Suprapubic skin (tissue), 4 donors: ENCODE measurements at regions not wholly inside any gene's neighbourhood (a gene's known extent, or its start where the extent isn't known, plus 50 kb on each side); places are given as distances from the start of the nearest gene placed in this dataset.

Experiments used
- DNase-seq, 2 donors: peaks; one replicate each; pipeline ENCODE4 v3.0.0-alpha.2; 2019; ENCODE audit warnings: low spot score in 2 of 2
- H3K27ac ChIP-seq: fragments of 200-600 bp; sonication (generic); one replicate; pipeline ENCODE4 v1.5.1; 2019
- H3K27me3 ChIP-seq: fragments of 200-600 bp; sonication (generic); one replicate; pipeline ENCODE4 v1.5.1; 2019
- H3K36me3 ChIP-seq: fragments of 200-600 bp; sonication (generic); one replicate; pipeline ENCODE4 v1.5.1; 2019
- H3K4me1 ChIP-seq: fragments of 200-600 bp; sonication (generic); one replicate; pipeline ENCODE4 v1.5.1; 2019
- H3K4me3 ChIP-seq: fragments of 200-600 bp; sonication (generic); one replicate; pipeline ENCODE4 v1.5.1; 2019; ENCODE audit warnings: mild to moderate bottlenecking
- H3K9me3 ChIP-seq: fragments of 200-600 bp; sonication (generic); one replicate; pipeline ENCODE4 v1.5.1; 2019
- EP300 ChIP-seq: sonication (generic); formaldehyde crosslinking; IDR thresholded peaks from one replicate; pipeline ENCODE4 v1.6.1; 2017; ENCODE audit warnings: antibody characterized with exemption
- POLR2A ChIP-seq, 2 donors: fragments of 450-650 bp; IDR thresholded peaks; one replicate each; pipeline ENCODE4 v1.6.1; 2017; ENCODE audit warnings: antibody characterized with exemption in 2 of 2, mild to moderate bottlenecking in 2 of 2, moderate library complexity in 2 of 2
- POLR2AphosphoS5 ChIP-seq, 3 donors: sonication (generic); formaldehyde crosslinking; IDR thresholded peaks; one replicate each; pipeline ENCODE4 v1.6.1; 2017; ENCODE audit warnings: antibody characterized with exemption in 3 of 3
- WGBS: methylation state at CpG from one replicate; pipeline ENCODE4 v1.1.5; 2018; 5-methylcytosine and 5-hydroxymethylcytosine counted together
- TF ChIP-seq, protein P1 (sequence below), 2 donors: fragments of 200-600 bp in 1 of 2; fragments of 450-650 bp in 1 of 2; sonication (generic) in 1 of 2; IDR thresholded peaks; one replicate each; pipeline ENCODE4 v1.5.1; 2016 to 2019; ENCODE audit warnings: antibody characterized with exemption in 2 of 2, mild to moderate bottlenecking in 1 of 2, moderate library complexity in 1 of 2

- no peak for DNase-seq
- no peak overlapping the region for H3K27ac ChIP-seq
- H3K27me3 ChIP-seq = peaks cover 8% of the 10 kb centered on the region
- no peak for TF ChIP-seq EP300
- H3K4me1 ChIP-seq = no peaks in the 10 kb centered on the region
- no peak overlapping the region for H3K4me3 ChIP-seq
- H3K36me3 ChIP-seq = no peaks in the 10 kb centered on the region
- H3K9me3 ChIP-seq = no peaks in the 10 kb centered on the region
Measured at GRCh38 chr16:80404847-80405246, 135.9 kb upstream of the DYNLRB2 start.

GRCh38 chr16:80403894-80404293 lies 136.9 kb upstream of the DYNLRB2 start:
- no peak overlapping the region for H3K27ac ChIP-seq
- H3K27me3 ChIP-seq = peaks cover 8% of the 10 kb centered on the region
- TF ChIP-seq POLR2AphosphoS5 (IDR thresholded peaks at IDR 0.05) = no peak
- no peak for TF ChIP-seq POLR2A (IDR thresholded peaks at IDR 0.05)
- TF ChIP-seq EP300 = no peak
- TF ChIP-seq, protein P1, sequence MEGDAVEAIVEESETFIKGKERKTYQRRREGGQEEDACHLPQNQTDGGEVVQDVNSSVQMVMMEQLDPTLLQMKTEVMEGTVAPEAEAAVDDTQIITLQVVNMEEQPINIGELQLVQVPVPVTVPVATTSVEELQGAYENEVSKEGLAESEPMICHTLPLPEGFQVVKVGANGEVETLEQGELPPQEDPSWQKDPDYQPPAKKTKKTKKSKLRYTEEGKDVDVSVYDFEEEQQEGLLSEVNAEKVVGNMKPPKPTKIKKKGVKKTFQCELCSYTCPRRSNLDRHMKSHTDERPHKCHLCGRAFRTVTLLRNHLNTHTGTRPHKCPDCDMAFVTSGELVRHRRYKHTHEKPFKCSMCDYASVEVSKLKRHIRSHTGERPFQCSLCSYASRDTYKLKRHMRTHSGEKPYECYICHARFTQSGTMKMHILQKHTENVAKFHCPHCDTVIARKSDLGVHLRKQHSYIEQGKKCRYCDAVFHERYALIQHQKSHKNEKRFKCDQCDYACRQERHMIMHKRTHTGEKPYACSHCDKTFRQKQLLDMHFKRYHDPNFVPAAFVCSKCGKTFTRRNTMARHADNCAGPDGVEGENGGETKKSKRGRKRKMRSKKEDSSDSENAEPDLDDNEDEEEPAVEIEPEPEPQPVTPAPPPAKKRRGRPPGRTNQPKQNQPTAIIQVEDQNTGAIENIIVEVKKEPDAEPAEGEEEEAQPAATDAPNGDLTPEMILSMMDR (IDR thresholded peaks at IDR 0.05) = no peak
- no peaks in the 10 kb centered on the region for H3K36me3 ChIP-seq
- no peaks in the 10 kb centered on the region for H3K4me1 ChIP-seq
- no peaks in the 10 kb centered on the region for H3K9me3 ChIP-seq
- DNase-seq = no peak
- 51% methylated on average over 3 of the region's 3 CpGs for WGBS
- H3K4me3 ChIP-seq = no peak overlapping the region

GRCh38 chr16:80390871-80391489 lies 149.8 kb upstream of the DYNLRB2 start:
- H3K27me3 ChIP-seq = no peaks in the 10 kb centered on the region
- no peaks in the 10 kb centered on the region for H3K9me3 ChIP-seq
- no peaks in the 10 kb centered on the region for H3K36me3 ChIP-seq
- TF ChIP-seq EP300 (no peak), POLR2AphosphoS5 (IDR thresholded peaks at IDR 0.05) (no peak)
- TF ChIP-seq, protein P1 (IDR thresholded peaks at IDR 0.05) = no peak
- no peak for DNase-seq
- no peaks in the 10 kb centered on the region for H3K4me1 ChIP-seq
- WGBS = 54% methylated on average over 5 of the region's 5 CpGs
- no peak overlapping the region for H3K4me3 ChIP-seq
- H3K27ac ChIP-seq = no peak overlapping the region

GRCh38 chr16:80390046-80390445 lies 150.7 kb upstream of the DYNLRB2 start:
- Histone ChIP-seq H3K9me3 (no peaks in the 10 kb centered on the region), H3K27me3 (no peaks in the 10 kb centered on the region), H3K4me3 (no peak overlapping the region), H3K36me3 (no peaks in the 10 kb centered on the region), H3K4me1 (no peaks in the 10 kb centered on the region), H3K27ac (no peak overlapping the region)
- WGBS = 82% methylated on average over 4 of the region's 4 CpGs
- TF ChIP-seq POLR2A (IDR thresholded peaks at IDR 0.05) (no peak), EP300 (no peak), POLR2AphosphoS5 (IDR thresholded peaks at IDR 0.05) (no peak)
- TF ChIP-seq, protein P1 (IDR thresholded peaks at IDR 0.05) = no peak
- DNase-seq = no peak

GRCh38 chr16:80389338-80389737 lies 151.5 kb upstream of the DYNLRB2 start:
- Histone ChIP-seq H3K27me3 (no peaks in the 10 kb centered on the region), H3K27ac (no peak overlapping the region), H3K9me3 (no peaks in the 10 kb centered on the region), H3K4me3 (no peak overlapping the region), H3K36me3 (no peaks in the 10 kb centered on the region), H3K4me1 (no peaks in the 10 kb centered on the region)
- no peak for DNase-seq
- no peak for TF ChIP-seq POLR2AphosphoS5 (IDR thresholded peaks at IDR 0.05)
- TF ChIP-seq, protein P1 (IDR thresholded peaks at IDR 0.05) = no peak
- no peak for TF ChIP-seq EP300
- TF ChIP-seq POLR2A (IDR thresholded peaks at IDR 0.05) = no peak
- WGBS = 64% methylated on average over 8 of the region's 9 CpGs
